ENCODE measurements at regions not wholly inside any gene's neighbourhood (a gene's known extent, or its start where the extent isn't known, plus 50 kb on each side); places are given as distances from the start of the nearest gene placed in this dataset.

DNA sequence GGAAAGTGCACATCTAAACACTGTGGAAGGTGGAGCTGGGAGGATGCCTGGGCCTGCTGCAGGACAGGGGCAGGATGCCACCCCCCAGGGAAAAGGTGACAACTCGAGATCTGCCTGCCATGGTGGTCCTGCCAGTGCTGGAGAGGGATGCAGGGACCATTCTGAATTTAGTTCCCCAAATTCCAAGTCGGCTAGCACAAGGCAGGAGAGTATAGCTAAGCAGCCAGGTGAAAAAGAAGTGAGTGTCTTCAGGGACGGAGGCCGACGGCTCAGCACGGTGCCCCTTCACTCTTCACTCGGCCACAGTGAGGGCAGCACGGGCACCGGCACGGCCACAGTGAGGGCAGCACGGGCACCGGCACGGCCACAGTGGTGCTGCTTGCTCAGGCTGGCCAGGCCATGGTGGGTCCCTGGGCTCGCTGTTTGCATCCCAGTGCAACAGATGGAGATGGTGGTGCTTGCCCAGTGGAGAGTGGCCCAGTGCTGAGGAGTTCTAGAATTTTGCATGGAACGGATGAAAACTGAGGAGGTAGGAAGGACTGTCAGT lies 161.3 kb upstream of the SHH start:
- TF ChIP-seq, protein P1, sequence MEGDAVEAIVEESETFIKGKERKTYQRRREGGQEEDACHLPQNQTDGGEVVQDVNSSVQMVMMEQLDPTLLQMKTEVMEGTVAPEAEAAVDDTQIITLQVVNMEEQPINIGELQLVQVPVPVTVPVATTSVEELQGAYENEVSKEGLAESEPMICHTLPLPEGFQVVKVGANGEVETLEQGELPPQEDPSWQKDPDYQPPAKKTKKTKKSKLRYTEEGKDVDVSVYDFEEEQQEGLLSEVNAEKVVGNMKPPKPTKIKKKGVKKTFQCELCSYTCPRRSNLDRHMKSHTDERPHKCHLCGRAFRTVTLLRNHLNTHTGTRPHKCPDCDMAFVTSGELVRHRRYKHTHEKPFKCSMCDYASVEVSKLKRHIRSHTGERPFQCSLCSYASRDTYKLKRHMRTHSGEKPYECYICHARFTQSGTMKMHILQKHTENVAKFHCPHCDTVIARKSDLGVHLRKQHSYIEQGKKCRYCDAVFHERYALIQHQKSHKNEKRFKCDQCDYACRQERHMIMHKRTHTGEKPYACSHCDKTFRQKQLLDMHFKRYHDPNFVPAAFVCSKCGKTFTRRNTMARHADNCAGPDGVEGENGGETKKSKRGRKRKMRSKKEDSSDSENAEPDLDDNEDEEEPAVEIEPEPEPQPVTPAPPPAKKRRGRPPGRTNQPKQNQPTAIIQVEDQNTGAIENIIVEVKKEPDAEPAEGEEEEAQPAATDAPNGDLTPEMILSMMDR (IDR thresholded peaks at IDR 0.05): no peak
- TF ChIP-seq POLR2AphosphoS5 (IDR thresholded peaks at IDR 0.05; ENCODE audit: low read depth, low read length) (no peak), TCF7L2 (IDR thresholded peaks at IDR 0.05; ENCODE audit: low read depth, low read length) (no peak), SIN3A (IDR thresholded peaks at IDR 0.05; ENCODE audit: borderline replicate concordance, insufficient read depth, low read depth, low read length) (no peak)
- TF ChIP-seq, protein P2, sequence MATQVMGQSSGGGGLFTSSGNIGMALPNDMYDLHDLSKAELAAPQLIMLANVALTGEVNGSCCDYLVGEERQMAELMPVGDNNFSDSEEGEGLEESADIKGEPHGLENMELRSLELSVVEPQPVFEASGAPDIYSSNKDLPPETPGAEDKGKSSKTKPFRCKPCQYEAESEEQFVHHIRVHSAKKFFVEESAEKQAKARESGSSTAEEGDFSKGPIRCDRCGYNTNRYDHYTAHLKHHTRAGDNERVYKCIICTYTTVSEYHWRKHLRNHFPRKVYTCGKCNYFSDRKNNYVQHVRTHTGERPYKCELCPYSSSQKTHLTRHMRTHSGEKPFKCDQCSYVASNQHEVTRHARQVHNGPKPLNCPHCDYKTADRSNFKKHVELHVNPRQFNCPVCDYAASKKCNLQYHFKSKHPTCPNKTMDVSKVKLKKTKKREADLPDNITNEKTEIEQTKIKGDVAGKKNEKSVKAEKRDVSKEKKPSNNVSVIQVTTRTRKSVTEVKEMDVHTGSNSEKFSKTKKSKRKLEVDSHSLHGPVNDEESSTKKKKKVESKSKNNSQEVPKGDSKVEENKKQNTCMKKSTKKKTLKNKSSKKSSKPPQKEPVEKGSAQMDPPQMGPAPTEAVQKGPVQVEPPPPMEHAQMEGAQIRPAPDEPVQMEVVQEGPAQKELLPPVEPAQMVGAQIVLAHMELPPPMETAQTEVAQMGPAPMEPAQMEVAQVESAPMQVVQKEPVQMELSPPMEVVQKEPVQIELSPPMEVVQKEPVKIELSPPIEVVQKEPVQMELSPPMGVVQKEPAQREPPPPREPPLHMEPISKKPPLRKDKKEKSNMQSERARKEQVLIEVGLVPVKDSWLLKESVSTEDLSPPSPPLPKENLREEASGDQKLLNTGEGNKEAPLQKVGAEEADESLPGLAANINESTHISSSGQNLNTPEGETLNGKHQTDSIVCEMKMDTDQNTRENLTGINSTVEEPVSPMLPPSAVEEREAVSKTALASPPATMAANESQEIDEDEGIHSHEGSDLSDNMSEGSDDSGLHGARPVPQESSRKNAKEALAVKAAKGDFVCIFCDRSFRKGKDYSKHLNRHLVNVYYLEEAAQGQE (IDR thresholded peaks at IDR 0.05; ENCODE audit: insufficient read depth in 1 of 2, low read depth in 2 of 2, low read length in 1 of 2): no peak

Data from Panc1 (cell line).